Trophoblast cell (in vitro differentiated cells and primary cell): ENCODE measurements at regions not wholly inside any gene's neighbourhood (a gene's known extent, or its start where the extent isn't known, plus 50 kb on each side); places are given as distances from the start of the nearest gene placed in this dataset.

Experiments
- DNase-seq, 2 donors: peaks; one replicate each; pipeline ENCODE4 v3.0.0-alpha.2; 2016
- H2AFZ ChIP-seq: 2 replicates; pipeline ENCODE4 v1.6.1; 2013; ENCODE audit warnings: low read length, moderate library complexity, mild to moderate bottlenecking; ENCODE audit not compliant: insufficient read depth, poor library complexity
- H2AK5ac ChIP-seq: 2 replicates; pipeline ENCODE4 v1.6.1; 2013; ENCODE audit warnings: mild to moderate bottlenecking, low read length
- H2BK120ac ChIP-seq: 2 replicates; pipeline ENCODE4 v1.6.1; 2013; ENCODE audit warnings: low read length, mild to moderate bottlenecking, moderate library complexity; ENCODE audit not compliant: insufficient read depth, poor library complexity
- H2BK12ac ChIP-seq: 2 replicates; pipeline ENCODE4 v1.6.1; 2013; ENCODE audit warnings: mild to moderate bottlenecking, low read length, moderate library complexity
- H2BK5ac ChIP-seq: 2 replicates; pipeline ENCODE4 v1.6.1; 2013; ENCODE audit warnings: low read length, low read depth, moderate library complexity, mild to moderate bottlenecking; ENCODE audit not compliant: poor library complexity
- H3K14ac ChIP-seq: 2 replicates; pipeline ENCODE4 v1.6.1; 2013; ENCODE audit warnings: mild to moderate bottlenecking, low read length
- H3K18ac ChIP-seq: 2 replicates; pipeline ENCODE4 v1.6.1; 2013; ENCODE audit warnings: mild to moderate bottlenecking, low read length
- H3K23ac ChIP-seq: 2 replicates; pipeline ENCODE4 v1.6.1; 2013; ENCODE audit warnings: low read length
- H3K27ac ChIP-seq: 2 replicates; pipeline ENCODE4 v1.5.1; 2013; ENCODE audit warnings: low read depth, mild to moderate bottlenecking, inconsistent platforms, low read length, moderate library complexity
- H3K27me3 ChIP-seq: 2 replicates; pipeline ENCODE4 v1.6.1; 2013; ENCODE audit warnings: inconsistent platforms, mild to moderate bottlenecking, low read length, moderate library complexity; ENCODE audit not compliant: insufficient read depth
- H3K36me3 ChIP-seq, 2 experiments: 1 replicate in 1 of 2; 2 replicates in 1 of 2; pipeline ENCODE4 v1.6.1; 2013; ENCODE audit warnings: low read length in 2 of 2, mild to moderate bottlenecking in 2 of 2, moderate library complexity in 1 of 2; ENCODE audit not compliant: insufficient read depth in 2 of 2, control insufficient read depth in 1 of 2
- H3K4ac ChIP-seq: 2 replicates; pipeline ENCODE4 v1.6.1; 2013; ENCODE audit warnings: low read depth, mild to moderate bottlenecking, low read length, moderate library complexity
- H3K4me1 ChIP-seq, 2 experiments: 1 replicate in 1 of 2; 2 replicates in 1 of 2; pipeline ENCODE4 v1.6.1; 2013; ENCODE audit warnings: low read length in 2 of 2, mild to moderate bottlenecking in 2 of 2, moderate library complexity in 1 of 2; ENCODE audit not compliant: insufficient read depth in 2 of 2, control insufficient read depth in 1 of 2
- H3K4me2 ChIP-seq: 2 replicates; pipeline ENCODE4 v1.6.1; 2013; ENCODE audit warnings: inconsistent platforms, mild to moderate bottlenecking, low read length, moderate library complexity
- H3K4me3 ChIP-seq: 2 replicates; pipeline ENCODE4 v1.5.1; 2013; ENCODE audit warnings: mild to moderate bottlenecking, low read depth, low read length, inconsistent platforms
- H3K79me1 ChIP-seq: one replicate; pipeline ENCODE4 v1.6.1; 2013; ENCODE audit warnings: low read length
- H3K79me2 ChIP-seq: 2 replicates; pipeline ENCODE4 v1.6.1; 2013; ENCODE audit warnings: low read length, mild to moderate bottlenecking; ENCODE audit not compliant: control insufficient read depth, insufficient read depth, poor library complexity
- H3K9ac ChIP-seq: 2 replicates; pipeline ENCODE4 v1.6.1; 2013; ENCODE audit warnings: mild to moderate bottlenecking, low read length
- H3K9me3 ChIP-seq: 2 replicates; pipeline ENCODE4 v1.6.1; 2013; ENCODE audit warnings: low read depth, mild to moderate bottlenecking, control low read depth, inconsistent platforms, low read length; ENCODE audit not compliant: insufficient read depth
- H4K12ac ChIP-seq: 2 replicates; pipeline ENCODE4 v1.6.1; 2013; ENCODE audit warnings: low read depth, mild to moderate bottlenecking, low read length, moderate library complexity
- H4K8ac ChIP-seq: 2 replicates; pipeline ENCODE4 v1.6.1; 2013; ENCODE audit warnings: low read depth, mild to moderate bottlenecking, low read length, moderate library complexity
- H4K91ac ChIP-seq: one replicate; pipeline ENCODE4 v1.6.1; 2013; ENCODE audit warnings: low read depth, mild to moderate bottlenecking, low read length, moderate library complexity
- WGBS: extraction: QIAGEN DNeasy Blood & Tissue Kit; methylation state at CpG from one replicate; pipeline ENCODE4 v1.1.7; 2013; ENCODE audit warnings: missing lambda C conversion rate; ENCODE audit not compliant: insufficient read length, insufficient coverage; ENCODE audit errors: extremely low coverage; 5-methylcytosine and 5-hydroxymethylcytosine counted together

DNA sequence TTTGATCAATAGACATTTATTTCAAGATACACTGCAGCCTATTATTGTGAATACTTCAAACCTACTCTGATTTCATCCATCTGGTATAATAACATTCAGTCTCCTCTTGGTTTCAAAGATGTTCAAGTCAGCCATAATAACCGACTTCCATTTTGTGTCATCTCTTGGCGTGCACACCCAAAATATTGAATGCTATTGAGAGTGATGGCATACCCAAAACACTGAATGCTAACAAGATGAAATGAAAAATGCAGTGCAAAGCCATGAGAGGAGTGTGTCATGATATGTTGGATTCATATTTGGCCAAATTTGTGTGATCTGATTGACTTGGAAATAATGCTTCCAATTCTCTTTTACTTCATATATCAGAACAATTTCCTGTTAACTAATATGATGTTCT is 181.2 kb upstream of the PCDH17 start:
- no peaks in the 10 kb centered on the region for H3K36me3 ChIP-seq
- H3K27me3 ChIP-seq, result no peaks in the 10 kb centered on the region
- WGBS, result no CpG with 5 or more reads among the region's 2 CpGs

DNA sequence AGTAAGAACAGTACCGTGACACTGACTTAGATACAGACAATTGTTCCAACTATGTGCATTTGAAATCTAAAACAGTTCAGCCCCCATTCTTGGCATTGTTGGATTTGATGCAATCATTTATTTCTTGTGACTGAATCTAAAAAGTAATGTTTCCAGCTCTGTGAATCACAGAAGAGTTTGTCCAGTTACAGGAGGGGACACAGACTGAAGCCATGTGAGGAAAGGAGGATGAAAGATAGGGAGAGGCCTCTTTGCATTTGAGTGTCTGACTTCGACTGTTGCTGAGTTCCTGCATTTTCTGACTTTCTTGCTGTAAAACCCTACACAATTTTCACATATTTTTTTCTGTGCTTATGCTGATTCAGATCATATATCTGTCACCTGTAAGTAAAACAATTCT is 179.3 kb upstream of the PCDH17 start:
- H3K23ac ChIP-seq, result no peak overlapping the region

More for the DNA sequence above, 181.2 kb upstream of the PCDH17 start:
- H4K91ac ChIP-seq, result no peak overlapping the region
- no peak overlapping the region for H3K4me2 ChIP-seq
- no peak overlapping the region for H3K4ac ChIP-seq
- H2BK120ac ChIP-seq, result no peak overlapping the region
- no peak overlapping the region for H3K4me3 ChIP-seq
- H4K12ac ChIP-seq, result no peak overlapping the region
- no peaks in the 10 kb centered on the region for H3K4me1 ChIP-seq
- H3K79me2 ChIP-seq, result no peaks in the 10 kb centered on the region
- no peak overlapping the region for H2BK5ac ChIP-seq
- no peak overlapping the region for H2AK5ac ChIP-seq
- no peak overlapping the region for H3K18ac ChIP-seq
- H2BK12ac ChIP-seq, result no peak overlapping the region
- H3K14ac ChIP-seq, result no peak overlapping the region
- H3K9ac ChIP-seq, result no peak overlapping the region
- DNase-seq, result no peak
- H3K9me3 ChIP-seq, result no peaks in the 10 kb centered on the region
- H3K79me1 ChIP-seq, result no peaks in the 10 kb centered on the region
- no peak overlapping the region for H4K8ac ChIP-seq
- H2AFZ ChIP-seq, result no peak overlapping the region
- H3K27ac ChIP-seq, result no peak overlapping the region
- no peak overlapping the region for H3K23ac ChIP-seq

DNA sequence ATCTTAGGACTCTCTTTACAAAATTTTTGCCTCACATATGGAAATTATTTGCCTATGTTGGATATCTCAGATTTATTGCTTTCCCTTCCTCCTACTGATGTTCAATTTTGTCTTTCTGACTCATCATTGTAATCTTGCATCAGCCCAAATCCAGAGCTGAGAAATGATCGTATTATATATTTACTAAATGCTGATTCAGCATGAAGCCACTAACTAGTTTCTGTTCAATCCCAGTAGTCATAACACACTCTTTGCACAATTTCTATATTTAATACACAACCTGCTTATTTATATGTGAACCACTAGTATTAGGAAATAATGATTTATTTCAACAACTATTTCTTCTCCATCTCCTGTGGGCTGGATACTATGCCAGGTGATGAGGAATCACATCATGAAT is 161.1 kb upstream of the PCDH17 start:
- Histone ChIP-seq H3K4me3 (no peak overlapping the region), H3K4ac (no peak overlapping the region), H3K4me1 (no peaks in the 10 kb centered on the region), H3K79me2 (no peaks in the 10 kb centered on the region), H3K4me2 (no peak overlapping the region), H3K27ac (no peak overlapping the region), H3K79me1 (no peaks in the 10 kb centered on the region), H4K8ac (no peak overlapping the region), H3K14ac (no peak overlapping the region), H3K18ac (no peak overlapping the region), H2BK5ac (no peak overlapping the region), H3K36me3 (no peaks in the 10 kb centered on the region), H3K27me3 (no peaks in the 10 kb centered on the region), H4K12ac (no peak overlapping the region), H4K91ac (no peak overlapping the region), H3K9me3 (no peaks in the 10 kb centered on the region), H3K9ac (no peak overlapping the region), H2BK12ac (no peak overlapping the region), H2AFZ (no peak overlapping the region), H2AK5ac (no peak overlapping the region), H3K23ac (no peak overlapping the region), H2BK120ac (no peak overlapping the region)
- WGBS, result no CpG with 5 or more reads among the region's 1 CpG
- no peak for DNase-seq

More for the DNA sequence above, 179.3 kb upstream of the PCDH17 start:
- Histone ChIP-seq H3K27me3 (no peaks in the 10 kb centered on the region), H2AK5ac (no peak overlapping the region), H3K27ac (no peak overlapping the region), H3K4ac (no peak overlapping the region), H3K4me1 (no peaks in the 10 kb centered on the region), H3K9ac (no peak overlapping the region), H2BK5ac (no peak overlapping the region), H3K4me2 (no peak overlapping the region), H2AFZ (no peak overlapping the region), H3K18ac (no peak overlapping the region), H3K79me2 (no peaks in the 10 kb centered on the region), H3K36me3 (no peaks in the 10 kb centered on the region), H4K91ac (no peak overlapping the region), H2BK120ac (no peak overlapping the region), H4K8ac (no peak overlapping the region), H3K4me3 (no peak overlapping the region), H4K12ac (no peak overlapping the region), H3K14ac (no peak overlapping the region), H3K79me1 (no peaks in the 10 kb centered on the region), H2BK12ac (no peak overlapping the region), H3K9me3 (no peaks in the 10 kb centered on the region)
- no CpG with 5 or more reads among the region's 2 CpGs for WGBS
- no peak for DNase-seq

DNA sequence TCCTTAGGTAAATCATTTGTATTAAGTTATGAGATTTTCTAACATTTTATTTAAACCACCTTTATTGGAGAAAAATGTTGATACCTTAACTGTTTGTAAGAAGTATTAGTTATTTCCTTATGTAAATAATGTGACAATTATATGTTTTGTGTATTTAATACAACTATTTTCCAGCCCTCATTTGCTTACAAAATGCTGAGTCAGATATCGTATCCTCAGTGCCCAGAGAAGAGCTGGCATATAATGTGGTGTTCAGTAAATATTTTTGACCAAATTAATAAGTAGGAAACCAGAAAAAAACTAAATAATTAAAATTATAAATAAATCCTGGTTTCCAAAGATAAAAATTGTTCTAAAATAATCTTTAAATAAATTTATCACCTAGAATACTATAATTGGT is 140.2 kb upstream of the PCDH17 start:
- Histone ChIP-seq H3K9me3 (no peaks in the 10 kb centered on the region), H2BK5ac (no peak overlapping the region), H3K36me3 (no peaks in the 10 kb centered on the region), H2BK12ac (no peak overlapping the region), H3K79me1 (no peaks in the 10 kb centered on the region), H4K8ac (no peak overlapping the region), H3K23ac (no peak overlapping the region), H4K12ac (no peak overlapping the region), H4K91ac (no peak overlapping the region), H2AK5ac (no peak overlapping the region), H3K79me2 (no peaks in the 10 kb centered on the region), H3K14ac (no peak overlapping the region), H3K27me3 (no peaks in the 10 kb centered on the region), H3K9ac (no peak overlapping the region), H3K18ac (no peak overlapping the region), H3K27ac (no peak overlapping the region), H3K4me2 (no peak overlapping the region), H3K4ac (no peak overlapping the region), H3K4me1 (no peaks in the 10 kb centered on the region), H2BK120ac (no peak overlapping the region), H3K4me3 (no peak overlapping the region), H2AFZ (no peak overlapping the region)
- no peak for DNase-seq
- WGBS, result no CpG with 5 or more reads among the region's 1 CpG
